ENCODE measurements at regions not wholly inside any gene's neighbourhood (a gene's known extent, or its start where the extent isn't known, plus 50 kb on each side); places are given as distances from the start of the nearest gene placed in this dataset.

GRCh38 chr12:24175284-24175683 lies 225.8 kb upstream of the SOX5 start:
- Histone ChIP-seq H3K9ac (ENCODE audit: low read depth, low read length) (no peak overlapping the region), H3K4me1 (ENCODE audit: control insufficient read depth, insufficient read depth, low read length) (no peaks in the 10 kb centered on the region), H2BK5ac (ENCODE audit: low read depth, low read length, poor library complexity, severe bottlenecking) (no peak overlapping the region), H3K9me1 (ENCODE audit: insufficient read depth, low read length) (no peaks in the 10 kb centered on the region), H3K9me3 (ENCODE audit: control insufficient read depth, insufficient read depth, low read length) (no peaks in the 10 kb centered on the region), H3K79me1 (ENCODE audit: low read depth in 1 of 2, low read length in 2 of 2) (no peaks in the 10 kb centered on the region), H4K8ac (ENCODE audit: low read depth in 2 of 2, low read length in 2 of 2) (no peak overlapping the region), H3K56ac (ENCODE audit: extremely low read depth, insufficient read depth, low read length) (no peak overlapping the region), H2BK15ac (ENCODE audit: low read depth, low read length) (no peak overlapping the region), H4K91ac (ENCODE audit: insufficient read depth, low read depth, low read length) (no peak overlapping the region), H4K20me1 (ENCODE audit: insufficient read depth, low read length) (no peaks in the 10 kb centered on the region), H2AFZ (replicated peaks; ENCODE audit: low read length, poor library complexity) (no peak overlapping the region), H4K5ac (ENCODE audit: low read depth, low read length) (no peak overlapping the region), H3K36me3 (ENCODE audit: control insufficient read depth, insufficient read depth, low read length) (no peaks in the 10 kb centered on the region), H2BK120ac (ENCODE audit: low read depth, low read length) (no peak overlapping the region), H3K4ac (ENCODE audit: low read depth, low read length) (no peak overlapping the region), H3K27ac (ENCODE audit: insufficient read depth, low read length) (no peak overlapping the region), H3K23ac (ENCODE audit: low read depth, low read length) (no peak overlapping the region), H3K14ac (replicated peaks; ENCODE audit: low read depth, low read length) (no peak overlapping the region), H3K27me3 (ENCODE audit: control insufficient read depth, insufficient read depth, low read length) (no peaks in the 10 kb centered on the region), H3K4me3 (ENCODE audit: insufficient read depth, low read depth, low read length) (no peak overlapping the region), H2AK5ac (ENCODE audit: low read depth, low read length) (no peak overlapping the region), H3K4me2 (ENCODE audit: low read depth, low read length) (no peak overlapping the region), H2AK9ac (replicated peaks; ENCODE audit: low read depth, low read length, poor library complexity) (no peak overlapping the region), H3K18ac (ENCODE audit: low read depth, low read length) (no peak overlapping the region), H2BK20ac (ENCODE audit: low read depth, low read length) (no peak overlapping the region)
- no TSS peak for BruUV-seq (replicated peaks)
- TF ChIP-seq FOS (IDR thresholded peaks at IDR 0.05; ENCODE audit: low read depth, low read length) (no peak), ELK1 (IDR thresholded peaks at IDR 0.05; ENCODE audit: borderline replicate concordance, low read depth, low read length) (no peak), BHLHE40 (IDR thresholded peaks at IDR 0.05; ENCODE audit: low read depth, low read length) (no peak), RFX5 (IDR thresholded peaks at IDR 0.05; ENCODE audit: low read depth, low read length) (no peak), RCOR1 (IDR thresholded peaks at IDR 0.05; ENCODE audit: insufficient replicate concordance, low read length) (no peak), SMC3 (IDR thresholded peaks at IDR 0.05; ENCODE audit: low read depth, low read length) (no peak), CEBPB (IDR thresholded peaks at IDR 0.05; ENCODE audit: low read depth, low read length) (no peak), CTCF (conservative IDR thresholded peaks at IDR 0.05; ENCODE audit: low read depth, low read length) (no peak), MXI1 (IDR thresholded peaks at IDR 0.05; ENCODE audit: borderline replicate concordance, low read depth, low read length) (no peak), MAFK (IDR thresholded peaks at IDR 0.05; ENCODE audit: low read depth, low read length) (no peak), NFE2L2 (IDR thresholded peaks at IDR 0.05; ENCODE audit: low read depth, low read length) (no peak), USF2 (IDR thresholded peaks at IDR 0.05; ENCODE audit: low read depth, low read length) (no peak), MAZ (IDR thresholded peaks at IDR 0.05; ENCODE audit: borderline replicate concordance, low read depth, low read length) (no peak), POLR2A (IDR thresholded peaks at IDR 0.05; ENCODE audit: low read depth, low read length) (no peak), CHD1 (IDR thresholded peaks at IDR 0.05; ENCODE audit: low read depth, low read length) (no peak), RAD21 (IDR thresholded peaks at IDR 0.05; ENCODE audit: low read length) (no peak)
- in situ Hi-C loops (cut with MboI; ENCODE audit: low sequenced_read_pairs) (no loop called here), dilution Hi-C loops (cut with HindIII; ENCODE audit: low sequenced_read_pairs, unreplicated experiment) (no loop called here), intact Hi-C loops (cut with micrococcal nuclease) (no loop called here)
- WGBS, 2 experiments (ENCODE audit: extremely low coverage in 2 of 2, insufficient read length in 1 of 2): no CpG with 5 or more reads among the region's 2 CpGs
- ATAC-seq (ENCODE audit: low read depth) (no peak), DNase-seq (no peak)
- ChIA-PET CTCF (no interaction called here), POLR2A (ENCODE audit: unreplicated experiment) (no interaction called here)

All from IMR-90 (cell line).